Activated CD4-positive, alpha-beta T cell treated with anti-CD3 and anti-CD28 coated beads, Interleukin-2, amount 50 U/mL, for 4 hours (primary cell): ENCODE measurements at regions not wholly inside any gene's neighbourhood (a gene's known extent, or its start where the extent isn't known, plus 50 kb on each side); places are given as distances from the start of the nearest gene placed in this dataset.

ENCODE experiments used
- DNase-seq, 2 experiments: peaks; one replicate each; pipeline ENCODE4 v3.0.0-alpha.2; 2020

GRCh38 chr3:177306252-177306651 lies 109.0 kb upstream of the TBL1XR1 start:
- DNase-seq: no peak

GRCh38 chr3:177307391-177307790 lies 110.1 kb upstream of the TBL1XR1 start:
- no peak for DNase-seq

- no peak for DNase-seq
Observed at GRCh38 chr3:177307826-177308225, 110.5 kb upstream of the TBL1XR1 start.

GRCh38 chr3:177308286-177308685 lies 111.0 kb upstream of the TBL1XR1 start:
- no peak for DNase-seq

GRCh38 chr3:177308911-177309310 lies 111.6 kb upstream of the TBL1XR1 start:
- DNase-seq: no peak

- DNase-seq: no peak
Observed at GRCh38 chr3:177312491-177312890, 115.2 kb upstream of the TBL1XR1 start.

GRCh38 chr3:177314897-177315296 lies 117.6 kb upstream of the TBL1XR1 start:
- no peak for DNase-seq

GRCh38 chr3:177317247-177317646 lies 120.0 kb upstream of the TBL1XR1 start:
- DNase-seq: no peak

- DNase-seq: no peak
Observed at GRCh38 chr3:177318559-177318958, 121.3 kb upstream of the TBL1XR1 start.

- DNase-seq: no peak
Observed at GRCh38 chr3:177320765-177321247, 123.5 kb upstream of the TBL1XR1 start.

- no peak for DNase-seq
Observed at GRCh38 chr3:177321819-177322218, 124.5 kb upstream of the TBL1XR1 start.

GRCh38 chr3:177322881-177323280 lies 125.6 kb upstream of the TBL1XR1 start:
- no peak for DNase-seq

- no peak for DNase-seq
Observed at GRCh38 chr3:177329854-177330253, 132.6 kb upstream of the TBL1XR1 start.

- no peak for DNase-seq
Observed at GRCh38 chr3:177330779-177331178, 133.5 kb upstream of the TBL1XR1 start.

GRCh38 chr3:177331203-177331835 lies 134.0 kb upstream of the TBL1XR1 start:
- DNase-seq: no peak

- no peak for DNase-seq
Observed at GRCh38 chr3:177332955-177333354, 135.7 kb upstream of the TBL1XR1 start.

- no peak for DNase-seq
Observed at GRCh38 chr3:177333533-177334520, 136.5 kb upstream of the TBL1XR1 start.

- no peak for DNase-seq
Observed at GRCh38 chr3:177334803-177335202, 137.5 kb upstream of the TBL1XR1 start.

GRCh38 chr3:177335728-177336127 lies 138.4 kb upstream of the TBL1XR1 start:
- DNase-seq: no peak

GRCh38 chr3:177336873-177337450 lies 139.7 kb upstream of the TBL1XR1 start:
- no peak for DNase-seq

- DNase-seq: peak; percentile 45 to 60
Observed at GRCh38 chr3:177337541-177338331, 140.5 kb upstream of the TBL1XR1 start.

- no peak for DNase-seq
Observed at GRCh38 chr3:177338697-177339219, 141.5 kb upstream of the TBL1XR1 start.
